GM23338 (cell line): ENCODE measurements at regions not wholly inside any gene's neighbourhood (a gene's known extent, or its start where the extent isn't known, plus 50 kb on each side); places are given as distances from the start of the nearest gene placed in this dataset.
"Not testable (repeated sequence)": the region's sequence is repeated elsewhere in the genome, so short reads cannot be mapped to it uniquely, and the experiment has no call there.

Experiments
- ATAC-seq: fragments of 200-7000 bp; cut with Tn5 transposase; 3 replicates; pipeline ENCODE4 v1.9.1; 2020
- DNase-seq: peaks from one replicate; pipeline ENCODE4 v3.0.0-alpha.2; 2015; ENCODE audit warnings: low spot score
- H2AFZ ChIP-seq: fragments of 200-600 bp; sonication (generic); 2 replicates; pipeline ENCODE4 v1.8.0; 2016; ENCODE audit warnings: antibody characterized with exemption, mild to moderate bottlenecking, moderate library complexity
- H3F3A ChIP-seq: fragments of 200-600 bp; sonication (generic); replicated peaks from 2 replicates; pipeline ENCODE4 v1.8.0; 2017; ENCODE audit warnings: antibody characterized with exemption, mixed run types, low read depth
- H3K27ac ChIP-seq: fragments of 200-600 bp; sonication (generic); 2 replicates; pipeline ENCODE4 v1.6.1; 2016; ENCODE audit warnings: low read depth
- H3K27me3 ChIP-seq: fragments of 200-600 bp; sonication (generic); 2 replicates; pipeline ENCODE4 v1.8.0; 2016; ENCODE audit warnings: mild to moderate bottlenecking, mixed run types, moderate library complexity; ENCODE audit not compliant: insufficient read depth
- H3K36me3 ChIP-seq: fragments of 200-600 bp; sonication (generic); 2 replicates; pipeline ENCODE4 v1.8.0; 2016; ENCODE audit warnings: mild to moderate bottlenecking; ENCODE audit not compliant: insufficient read depth
- H3K4me1 ChIP-seq: fragments of 200-600 bp; sonication (generic); 2 replicates; pipeline ENCODE4 v1.8.0; 2016; ENCODE audit warnings: mild to moderate bottlenecking, moderate library complexity; ENCODE audit not compliant: insufficient read depth
- H3K4me2 ChIP-seq: fragments of 200-600 bp; sonication (generic); 2 replicates; pipeline ENCODE4 v1.7.1; 2017; ENCODE audit warnings: mixed run types
- H3K4me3 ChIP-seq: fragments of 200-600 bp; sonication (generic); 2 replicates; pipeline ENCODE4 v1.6.1; 2016; ENCODE audit warnings: mixed run types
- H3K79me2 ChIP-seq: fragments of 200-600 bp; sonication (generic); replicated peaks from 2 replicates; pipeline ENCODE4 v1.8.0; 2017; ENCODE audit warnings: mild to moderate bottlenecking; ENCODE audit not compliant: insufficient read depth
- H3K9me2 ChIP-seq: fragments of 200-600 bp; sonication (generic); 2 replicates; pipeline ENCODE4 v1.8.0; 2017; ENCODE audit not compliant: insufficient read depth
- H4K20me1 ChIP-seq: fragments of 200-600 bp; sonication (generic); replicated peaks from 2 replicates; pipeline ENCODE4 v1.8.0; 2017; ENCODE audit warnings: mild to moderate bottlenecking; ENCODE audit not compliant: insufficient read depth
- H3K27ac Mint-ChIP-seq: 2 replicates; pipeline ENCODE4 v1.8.0; 2020; ENCODE audit warnings: inconsistent platforms, mild to moderate bottlenecking, moderate library complexity, mixed read lengths
- H3K27me3 Mint-ChIP-seq: 3 replicates; pipeline ENCODE4 v1.8.0; 2022; ENCODE audit warnings: low read depth, mild to moderate bottlenecking, moderate library complexity, mixed read lengths, inconsistent platforms; ENCODE audit not compliant: insufficient read depth, poor library complexity
- H3K36me3 Mint-ChIP-seq: 3 replicates; pipeline ENCODE4 v1.8.0; 2021; ENCODE audit warnings: low read depth, mild to moderate bottlenecking, inconsistent platforms, moderate library complexity, mixed read lengths
- H3K4me1 Mint-ChIP-seq: 3 replicates; pipeline ENCODE4 v1.8.0; 2020; ENCODE audit warnings: mild to moderate bottlenecking, inconsistent platforms, mixed read lengths
- H3K4me3 Mint-ChIP-seq: 3 replicates; pipeline ENCODE4 v1.8.0; 2021; ENCODE audit warnings: moderate library complexity, mild to moderate bottlenecking, inconsistent platforms, mixed read lengths
- H3K9me3 Mint-ChIP-seq: 3 replicates; pipeline ENCODE4 v1.8.0; 2020; ENCODE audit warnings: moderate library complexity, mild to moderate bottlenecking, inconsistent platforms, mixed read lengths
- CREB1 ChIP-seq: fragments of 250-450 bp; sonication (Bioruptor Pico); IDR thresholded peaks from 2 replicates; pipeline ENCODE4 v1.5.0; 2020; ENCODE audit warnings: low read depth, mild to moderate bottlenecking, moderate library complexity
- EZH2 ChIP-seq: fragments of 200-600 bp; sonication (generic); IDR thresholded peaks from one replicate; pipeline ENCODE4 v1.8.0; 2017; ENCODE audit warnings: antibody characterized with exemption, mild to moderate bottlenecking, low read depth; ENCODE audit not compliant: unreplicated experiment
- EZH2phosphoT487 ChIP-seq: fragments of 200-600 bp; sonication (generic); IDR thresholded peaks from one replicate; pipeline ENCODE4 v1.8.1; 2018; ENCODE audit warnings: antibody characterized with exemption; ENCODE audit not compliant: unreplicated experiment
- JUNB ChIP-seq: IDR thresholded peaks from one replicate; pipeline ENCODE4 v1.6.1; 2016; ENCODE audit warnings: antibody characterized with exemption; ENCODE audit not compliant: unreplicated experiment
- ZNF114 ChIP-seq: fragments of 250-450 bp; sonication (Bioruptor Pico); IDR thresholded peaks from 2 replicates; pipeline ENCODE4 v1.5.0; 2020; ENCODE audit warnings: mild to moderate bottlenecking, moderate library complexity
- TF ChIP-seq, protein P1 (sequence below): fragments of 250-450 bp; sonication (Bioruptor Pico); IDR thresholded peaks from 2 replicates; pipeline ENCODE4 v1.5.0; 2020; ENCODE audit warnings: mild to moderate bottlenecking, moderate library complexity

GRCh38 chr2:186425576-186425975 is 60.5 kb upstream of the ZC3H15 start (continued):
- TF ChIP-seq, protein P1, sequence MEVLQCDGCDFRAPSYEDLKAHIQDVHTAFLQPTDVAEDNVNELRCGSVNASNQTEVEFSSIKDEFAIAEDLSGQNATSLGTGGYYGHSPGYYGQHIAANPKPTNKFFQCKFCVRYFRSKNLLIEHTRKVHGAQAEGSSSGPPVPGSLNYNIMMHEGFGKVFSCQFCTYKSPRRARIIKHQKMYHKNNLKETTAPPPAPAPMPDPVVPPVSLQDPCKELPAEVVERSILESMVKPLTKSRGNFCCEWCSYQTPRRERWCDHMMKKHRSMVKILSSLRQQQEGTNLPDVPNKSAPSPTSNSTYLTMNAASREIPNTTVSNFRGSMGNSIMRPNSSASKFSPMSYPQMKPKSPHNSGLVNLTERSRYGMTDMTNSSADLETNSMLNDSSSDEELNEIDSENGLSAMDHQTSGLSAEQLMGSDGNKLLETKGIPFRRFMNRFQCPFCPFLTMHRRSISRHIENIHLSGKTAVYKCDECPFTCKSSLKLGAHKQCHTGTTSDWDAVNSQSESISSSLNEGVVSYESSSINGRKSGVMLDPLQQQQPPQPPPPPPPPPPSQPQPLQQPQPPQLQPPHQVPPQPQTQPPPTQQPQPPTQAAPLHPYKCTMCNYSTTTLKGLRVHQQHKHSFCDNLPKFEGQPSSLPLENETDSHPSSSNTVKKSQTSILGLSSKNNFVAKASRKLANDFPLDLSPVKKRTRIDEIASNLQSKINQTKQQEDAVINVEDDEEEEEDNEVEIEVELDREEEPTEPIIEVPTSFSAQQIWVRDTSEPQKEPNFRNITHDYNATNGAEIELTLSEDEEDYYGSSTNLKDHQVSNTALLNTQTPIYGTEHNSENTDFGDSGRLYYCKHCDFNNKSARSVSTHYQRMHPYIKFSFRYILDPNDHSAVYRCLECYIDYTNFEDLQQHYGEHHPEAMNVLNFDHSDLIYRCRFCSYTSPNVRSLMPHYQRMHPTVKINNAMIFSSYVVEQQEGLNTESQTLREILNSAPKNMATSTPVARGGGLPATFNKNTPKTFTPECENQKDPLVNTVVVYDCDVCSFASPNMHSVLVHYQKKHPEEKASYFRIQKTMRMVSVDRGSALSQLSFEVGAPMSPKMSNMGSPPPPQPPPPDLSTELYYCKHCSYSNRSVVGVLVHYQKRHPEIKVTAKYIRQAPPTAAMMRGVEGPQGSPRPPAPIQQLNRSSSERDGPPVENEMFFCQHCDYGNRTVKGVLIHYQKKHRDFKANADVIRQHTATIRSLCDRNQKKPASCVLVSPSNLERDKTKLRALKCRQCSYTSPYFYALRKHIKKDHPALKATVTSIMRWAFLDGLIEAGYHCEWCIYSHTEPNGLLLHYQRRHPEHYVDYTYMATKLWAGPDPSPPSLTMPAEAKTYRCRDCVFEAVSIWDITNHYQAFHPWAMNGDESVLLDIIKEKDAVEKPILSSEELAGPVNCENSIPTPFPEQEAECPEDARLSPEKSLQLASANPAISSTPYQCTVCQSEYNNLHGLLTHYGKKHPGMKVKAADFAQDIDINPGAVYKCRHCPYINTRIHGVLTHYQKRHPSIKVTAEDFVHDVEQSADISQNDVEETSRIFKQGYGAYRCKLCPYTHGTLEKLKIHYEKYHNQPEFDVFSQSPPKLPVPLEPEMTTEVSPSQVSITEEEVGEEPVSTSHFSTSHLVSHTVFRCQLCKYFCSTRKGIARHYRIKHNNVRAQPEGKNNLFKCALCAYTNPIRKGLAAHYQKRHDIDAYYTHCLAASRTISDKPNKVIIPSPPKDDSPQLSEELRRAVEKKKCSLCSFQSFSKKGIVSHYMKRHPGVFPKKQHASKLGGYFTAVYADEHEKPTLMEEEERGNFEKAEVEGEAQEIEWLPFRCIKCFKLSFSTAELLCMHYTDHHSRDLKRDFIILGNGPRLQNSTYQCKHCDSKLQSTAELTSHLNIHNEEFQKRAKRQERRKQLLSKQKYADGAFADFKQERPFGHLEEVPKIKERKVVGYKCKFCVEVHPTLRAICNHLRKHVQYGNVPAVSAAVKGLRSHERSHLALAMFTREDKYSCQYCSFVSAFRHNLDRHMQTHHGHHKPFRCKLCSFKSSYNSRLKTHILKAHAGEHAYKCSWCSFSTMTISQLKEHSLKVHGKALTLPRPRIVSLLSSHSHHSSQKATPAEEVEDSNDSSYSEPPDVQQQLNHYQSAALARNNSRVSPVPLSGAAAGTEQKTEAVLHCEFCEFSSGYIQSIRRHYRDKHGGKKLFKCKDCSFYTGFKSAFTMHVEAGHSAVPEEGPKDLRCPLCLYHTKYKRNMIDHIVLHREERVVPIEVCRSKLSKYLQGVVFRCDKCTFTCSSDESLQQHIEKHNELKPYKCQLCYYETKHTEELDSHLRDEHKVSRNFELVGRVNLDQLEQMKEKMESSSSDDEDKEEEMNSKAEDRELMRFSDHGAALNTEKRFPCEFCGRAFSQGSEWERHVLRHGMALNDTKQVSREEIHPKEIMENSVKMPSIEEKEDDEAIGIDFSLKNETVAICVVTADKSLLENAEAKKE: no peak
- no peak for TF ChIP-seq EZH2phosphoT487
- TF ChIP-seq ZNF114: no peak
- no peak for TF ChIP-seq EZH2
- TF ChIP-seq JUNB: no peak

- no peak overlapping the region for H3K27ac ChIP-seq
- H4K20me1 ChIP-seq: no peaks in the 10 kb centered on the region
- no peak for ATAC-seq
- H3K9me3 Mint-ChIP-seq: no peaks in the 10 kb centered on the region
- 0 out of 2 replicates have a peak, but pooled peaks cover 8% of the 10 kb centered on the region for H3K4me1 ChIP-seq
- no peak for DNase-seq
- H3K27me3 ChIP-seq: no peaks in the 10 kb centered on the region
- no peak overlapping the region for H3K27ac Mint-ChIP-seq
- H3K4me2 ChIP-seq: no peak overlapping the region
- H2AFZ ChIP-seq: no peak overlapping the region
- no peak overlapping the region for H3K4me3 ChIP-seq
- no peak for TF ChIP-seq JUNB
- TF ChIP-seq CREB1 (CRISPR knock-in tag): no peak
- H3K9me2 ChIP-seq: no peaks in the 10 kb centered on the region
- H3K36me3 Mint-ChIP-seq: no peaks in the 10 kb centered on the region
- H3K79me2 ChIP-seq: no peaks in the 10 kb centered on the region
- H3F3A ChIP-seq: no peaks in the 10 kb centered on the region
- H3K27me3 Mint-ChIP-seq: no peaks in the 10 kb centered on the region
- no peaks in the 10 kb centered on the region for H3K36me3 ChIP-seq
- H3K4me3 Mint-ChIP-seq: no peak overlapping the region
- H3K4me1 Mint-ChIP-seq: no peaks in the 10 kb centered on the region; the same call in 1 of the 3 replicates
These were observed 59.7 kb upstream of the ZC3H15 start for GRCh38 chr2:186426153-186427016.

- H3K9me2 ChIP-seq, H3K4me2 ChIP-seq, H3K27ac Mint-ChIP-seq, H3K4me1 ChIP-seq, H4K20me1 ChIP-seq, H3K27me3 ChIP-seq, H3F3A ChIP-seq, H3K9me3 Mint-ChIP-seq, H3K4me3 ChIP-seq, H3K4me3 Mint-ChIP-seq, H3K4me1 Mint-ChIP-seq, H3K36me3 ChIP-seq, ATAC-seq, H3K36me3 Mint-ChIP-seq, DNase-seq, H3K27me3 Mint-ChIP-seq, H2AFZ ChIP-seq, H3K27ac ChIP-seq, H3K79me2 ChIP-seq: not testable (repeated sequence)
These were observed 59.1 kb upstream of the ZC3H15 start for GRCh38 chr2:186427017-186427350.
